HG02884 (cell line): ENCODE measurements at regions not wholly inside any gene's neighbourhood (a gene's known extent, or its start where the extent isn't known, plus 50 kb on each side); places are given as distances from the start of the nearest gene placed in this dataset.

Experiments
- ATAC-seq: cut with Tn5 transposase; IDR thresholded peaks from one replicate; pipeline ENCODE4 v1.9.1; 2021; ENCODE audit warnings: mild to moderate bottlenecking, moderate library complexity; ENCODE audit not compliant: unreplicated experiment

- ATAC-seq, result no peak
Observed at GRCh38 chr5:51748647-51749046, 365.4 kb downstream of the ISL1 start.
